ENCODE measurements at regions not wholly inside any gene's neighbourhood (a gene's known extent, or its start where the extent isn't known, plus 50 kb on each side); places are given as distances from the start of the nearest gene placed in this dataset. TPM values are rescaled to one million over a fixed set of nuclear protein-coding genes. Genes with fewer than 3 reads are reported as not detected.
A peak's percentile ranks its signal among the peaks of the same experiment; 100 is the strongest.

GRCh38 chr20:61193164-61193563 lies 58.9 kb upstream of the CDH4 start:
- H3K4me3 ChIP-seq (ENCODE audit: low read depth, low read length) = no peak overlapping the region
- no peaks in the 10 kb centered on the region for H3K36me3 ChIP-seq (ENCODE audit: control insufficient read depth, insufficient read depth, low read length)
- no peaks in the 10 kb centered on the region for H3K27me3 ChIP-seq (ENCODE audit: control insufficient read depth, insufficient read depth, low read length)
- no peaks in the 10 kb centered on the region for H3K9me3 ChIP-seq (ENCODE audit: control insufficient read depth, insufficient read depth, low read length)
- 84% methylated on average over 8 of the region's 15 CpGs for WGBS (ENCODE audit: insufficient coverage)
- no peak for DNase-seq (ENCODE audit: low read depth in 4 of 6, low spot score in 6 of 6)
- H3K4me1 ChIP-seq (ENCODE audit: control insufficient read depth, insufficient read depth, low read length) = no peaks in the 10 kb centered on the region
- no peak overlapping the region for H3K27ac ChIP-seq (ENCODE audit: low read depth, low read length)

Small RNA genes lying in the stretch of these regions (small RNA-seq; reads per million reads assigned to genes)
- gene MIR4533 (ENCODE audit: low replicate concordance) = not detected
- gene MIR548AG2 (ENCODE audit: low replicate concordance) = 0.26 reads per million, percentile 20 among the genes with 10 or more reads in this experiment
- not detected for gene MIR646 (ENCODE audit: low replicate concordance)
